GM19328 (cell line): ENCODE measurements at regions not wholly inside any gene's neighbourhood (a gene's known extent, or its start where the extent isn't known, plus 50 kb on each side); places are given as distances from the start of the nearest gene placed in this dataset.

Source experiments
- ATAC-seq: cut with Tn5 transposase; IDR thresholded peaks from one replicate; pipeline ENCODE4 v1.9.1; 2021; ENCODE audit warnings: mild to moderate bottlenecking, moderate library complexity; ENCODE audit not compliant: unreplicated experiment

GRCh38 chr18:77716282-77716681, 466.6 kb downstream of the GALR1 start:
- ATAC-seq, result no peak

- no peak for ATAC-seq
These were observed 483.8 kb downstream of the GALR1 start for GRCh38 chr18:77733292-77733903.

GRCh38 chr18:77736842-77737241, 487.2 kb downstream of the GALR1 start:
- ATAC-seq, result no peak

GRCh38 chr18:77737405-77737804, 487.8 kb downstream of the GALR1 start:
- no peak for ATAC-seq

- no peak for ATAC-seq
These were observed 499.4 kb downstream of the GALR1 start for GRCh38 chr18:77749089-77749488.

GRCh38 chr18:77750006-77750405, 500.4 kb downstream of the GALR1 start:
- ATAC-seq, result no peak

- no peak for ATAC-seq
These were observed 504.9 kb downstream of the GALR1 start for GRCh38 chr18:77754475-77755044.

GRCh38 chr18:77755187-77755586, 505.5 kb downstream of the GALR1 start:
- ATAC-seq, result no peak

- no peak for ATAC-seq
These were observed 511.7 kb downstream of the GALR1 start for GRCh38 chr18:77761332-77761731.

GRCh38 chr18:77762014-77762413, 512.4 kb downstream of the GALR1 start:
- ATAC-seq, result no peak

GRCh38 chr18:77762642-77763041, 513.0 kb downstream of the GALR1 start:
- no peak for ATAC-seq

GRCh38 chr18:77763530-77764145, 514.0 kb downstream of the GALR1 start:
- no peak for ATAC-seq

GRCh38 chr18:77765468-77765867, 515.8 kb downstream of the GALR1 start:
- no peak for ATAC-seq

GRCh38 chr18:77766421-77766820, 516.8 kb downstream of the GALR1 start:
- ATAC-seq, result no peak

GRCh38 chr18:77772177-77772576, 522.5 kb downstream of the GALR1 start:
- ATAC-seq, result no peak

GRCh38 chr18:77776104-77776503, 526.5 kb downstream of the GALR1 start:
- no peak for ATAC-seq

- ATAC-seq, result no peak
These were observed 527.5 kb downstream of the GALR1 start for GRCh38 chr18:77777163-77777562.

GRCh38 chr18:77784759-77785379, 535.2 kb downstream of the GALR1 start:
- ATAC-seq, result no peak

- ATAC-seq, result no peak
These were observed 535.8 kb downstream of the GALR1 start for GRCh38 chr18:77785415-77785975.

- no peak for ATAC-seq
These were observed 553.4 kb downstream of the GALR1 start for GRCh38 chr18:77803024-77803423.

GRCh38 chr18:77804382-77804781, 554.7 kb downstream of the GALR1 start:
- ATAC-seq, result no peak

GRCh38 chr18:77807650-77808049, 558.0 kb downstream of the GALR1 start:
- ATAC-seq, result no peak
